Neural cell (in vitro differentiated cells): ENCODE measurements at regions not wholly inside any gene's neighbourhood (a gene's known extent, or its start where the extent isn't known, plus 50 kb on each side); places are given as distances from the start of the nearest gene placed in this dataset.

Source experiments
- H2AFZ ChIP-seq: fragments of 200-600, 300-800 bp; sonication (generic), shearing (Covaris generic); 2 replicates; pipeline ENCODE4 v1.6.0; 2014; ENCODE audit warnings: low read depth, mild to moderate bottlenecking, antibody characterized with exemption, low read length, moderate library complexity
- H3F3A ChIP-seq: fragments of 200-600 bp; shearing (Covaris generic); 2 replicates; pipeline ENCODE4 v1.6.1; 2016; ENCODE audit warnings: mild to moderate bottlenecking, moderate library complexity, mixed read lengths, antibody characterized with exemption, low read length; ENCODE audit not compliant: insufficient read depth, poor library complexity, severe bottlenecking
- H3K27ac ChIP-seq: fragments of 200-600, 300-800 bp; sonication (generic), shearing (Covaris generic); 2 replicates; pipeline ENCODE4 v1.5.1; 2014; ENCODE audit warnings: mild to moderate bottlenecking, low read length, moderate library complexity
- H3K27me3 ChIP-seq: fragments of 300-800, 200-600 bp; sonication (generic), shearing (Covaris generic); 2 replicates; pipeline ENCODE4 v1.6.0; 2014; ENCODE audit warnings: mild to moderate bottlenecking, low read depth, low read length, moderate library complexity; ENCODE audit not compliant: insufficient read depth
- H3K36me3 ChIP-seq: fragments of 300-800, 200-600 bp; sonication (generic), shearing (Covaris generic); 2 replicates; pipeline ENCODE4 v1.5.1; 2014; ENCODE audit warnings: mild to moderate bottlenecking, antibody characterized with exemption, low read length, moderate library complexity; ENCODE audit not compliant: insufficient read depth
- H3K4me2 ChIP-seq: fragments of 300-800, 200-600 bp; sonication (generic), shearing (Covaris generic); 2 replicates; pipeline ENCODE4 v1.6.0; 2014; ENCODE audit warnings: mild to moderate bottlenecking, low read length
- H3K4me3 ChIP-seq: fragments of 300-800, 200-600 bp; sonication (generic), shearing (Covaris generic); 2 replicates; pipeline ENCODE4 v1.5.1; 2014; ENCODE audit warnings: mild to moderate bottlenecking, low read length, moderate library complexity
- H3K79me2 ChIP-seq: fragments of 200-600 bp; shearing (Covaris generic); replicated peaks from 2 replicates; pipeline ENCODE4 v1.6.0; 2014; ENCODE audit warnings: mild to moderate bottlenecking, low read length, moderate library complexity; ENCODE audit not compliant: insufficient read depth
- H3K9ac ChIP-seq: fragments of 300-800, 200-600 bp; sonication (generic), shearing (Covaris generic); 2 replicates; pipeline ENCODE4 v1.6.1; 2016; ENCODE audit warnings: mild to moderate bottlenecking, low read length, mixed read lengths
- H3K9me2 ChIP-seq: fragments of 200-600 bp; shearing (Covaris generic); 2 replicates; pipeline ENCODE4 v1.6.1; 2016; ENCODE audit warnings: mild to moderate bottlenecking, low read length, mixed read lengths; ENCODE audit not compliant: insufficient read depth
- H3K9me3 ChIP-seq: fragments of 200-600, 300-800 bp; sonication (generic), shearing (Covaris generic); 2 replicates; pipeline ENCODE4 v1.6.1; 2016; ENCODE audit warnings: mild to moderate bottlenecking, mixed run types, low read length, moderate library complexity, mixed read lengths
- H4K20me1 ChIP-seq: fragments of 200-600 bp; shearing (Covaris generic); 2 replicates; pipeline ENCODE4 v1.6.1; 2016; ENCODE audit warnings: mild to moderate bottlenecking, mixed run types; ENCODE audit not compliant: insufficient read depth
- EP300 ChIP-seq: fragments of 450-650 bp; conservative IDR thresholded peaks from 2 replicates; pipeline ENCODE4 v1.6.1; 2014; ENCODE audit warnings: antibody characterized with exemption, mild to moderate bottlenecking, moderate library complexity; ENCODE audit not compliant: poor library complexity, severe bottlenecking
- EZH2 ChIP-seq: fragments of 200-600, 300-800 bp; shearing (Covaris generic), sonication (generic); IDR thresholded peaks from 2 replicates; pipeline ENCODE4 v1.6.1; 2014; ENCODE audit warnings: antibody characterized with exemption, low read length, borderline replicate concordance, mild to moderate bottlenecking; ENCODE audit not compliant: insufficient read depth, poor library complexity, severe bottlenecking
- MXI1 ChIP-seq: fragments of 450-650 bp; conservative IDR thresholded peaks from 2 replicates; pipeline ENCODE4 v1.6.1; 2014; ENCODE audit warnings: antibody characterized with exemption, mild to moderate bottlenecking; ENCODE audit not compliant: poor library complexity, severe bottlenecking
- POLR2AphosphoS5 ChIP-seq: IDR thresholded peaks from 2 replicates; pipeline ENCODE4 v1.6.1; 2012
- RAD21 ChIP-seq: fragments of 450-650 bp; conservative IDR thresholded peaks from 2 replicates; pipeline ENCODE4 v1.6.1; 2014; ENCODE audit warnings: antibody characterized with exemption, mild to moderate bottlenecking, moderate library complexity
- SMC3 ChIP-seq: fragments of 450-650 bp; conservative IDR thresholded peaks from 2 replicates; pipeline ENCODE4 v1.6.1; 2014; ENCODE audit warnings: antibody characterized with exemption, mild to moderate bottlenecking, moderate library complexity; ENCODE audit not compliant: poor library complexity
- TAF1 ChIP-seq: IDR thresholded peaks from 2 replicates; pipeline ENCODE4 v1.6.1; 2012; ENCODE audit warnings: low read depth
- TF ChIP-seq, protein P1 (sequence below): IDR thresholded peaks from 2 replicates; pipeline ENCODE4 v1.6.1; 2012; ENCODE audit warnings: borderline replicate concordance
- TF ChIP-seq, protein P2 (sequence below): fragments of 450-650 bp; IDR thresholded peaks from 2 replicates; pipeline ENCODE4 v1.5.1; 2014; ENCODE audit warnings: antibody characterized with exemption, mild to moderate bottlenecking, moderate library complexity; ENCODE audit not compliant: poor library complexity, severe bottlenecking

DNA sequence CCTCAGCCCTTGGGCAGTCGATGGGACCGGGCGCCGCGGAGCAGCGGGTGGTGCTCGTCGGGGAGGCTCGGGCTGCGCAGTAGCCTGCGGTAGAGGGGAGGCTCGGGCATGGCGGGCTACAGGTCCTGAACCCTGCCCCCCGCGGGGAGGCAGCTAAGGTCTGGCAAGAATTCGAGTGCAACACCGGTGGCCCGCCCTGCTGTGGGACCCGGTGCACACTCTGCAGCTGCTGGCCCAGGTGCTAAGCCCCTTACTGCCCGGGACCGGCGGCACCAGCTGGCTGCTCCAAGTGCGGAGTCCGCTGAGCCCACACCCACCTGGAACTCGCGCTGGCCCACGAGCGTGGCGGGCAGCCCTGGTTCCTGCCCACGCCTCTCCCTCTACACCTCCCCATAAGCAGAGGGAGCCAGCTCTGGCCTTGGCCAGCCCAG lies 377.7 kb upstream of the RBMS3 start:
- no peak overlapping the region for H3K4me2 ChIP-seq
- no peaks in the 10 kb centered on the region for H3K9me2 ChIP-seq
- no peak overlapping the region for H2AFZ ChIP-seq
- H3K27ac ChIP-seq = no peak overlapping the region
- no peaks in the 10 kb centered on the region for H3F3A ChIP-seq
- no peaks in the 10 kb centered on the region for H3K9me3 ChIP-seq
- no peaks in the 10 kb centered on the region for H3K36me3 ChIP-seq
- no peak overlapping the region for H3K9ac ChIP-seq
- H3K27me3 ChIP-seq = no peaks in the 10 kb centered on the region
- no peaks in the 10 kb centered on the region for H4K20me1 ChIP-seq
- H3K79me2 ChIP-seq = no peaks in the 10 kb centered on the region
- no peak overlapping the region for H3K4me3 ChIP-seq
- TF ChIP-seq TAF1 (no peak), RAD21 (no peak), MXI1 (no peak), EZH2 (no peak), EP300 (no peak), SMC3 (no peak), POLR2AphosphoS5 (no peak)
- TF ChIP-seq, protein P1, sequence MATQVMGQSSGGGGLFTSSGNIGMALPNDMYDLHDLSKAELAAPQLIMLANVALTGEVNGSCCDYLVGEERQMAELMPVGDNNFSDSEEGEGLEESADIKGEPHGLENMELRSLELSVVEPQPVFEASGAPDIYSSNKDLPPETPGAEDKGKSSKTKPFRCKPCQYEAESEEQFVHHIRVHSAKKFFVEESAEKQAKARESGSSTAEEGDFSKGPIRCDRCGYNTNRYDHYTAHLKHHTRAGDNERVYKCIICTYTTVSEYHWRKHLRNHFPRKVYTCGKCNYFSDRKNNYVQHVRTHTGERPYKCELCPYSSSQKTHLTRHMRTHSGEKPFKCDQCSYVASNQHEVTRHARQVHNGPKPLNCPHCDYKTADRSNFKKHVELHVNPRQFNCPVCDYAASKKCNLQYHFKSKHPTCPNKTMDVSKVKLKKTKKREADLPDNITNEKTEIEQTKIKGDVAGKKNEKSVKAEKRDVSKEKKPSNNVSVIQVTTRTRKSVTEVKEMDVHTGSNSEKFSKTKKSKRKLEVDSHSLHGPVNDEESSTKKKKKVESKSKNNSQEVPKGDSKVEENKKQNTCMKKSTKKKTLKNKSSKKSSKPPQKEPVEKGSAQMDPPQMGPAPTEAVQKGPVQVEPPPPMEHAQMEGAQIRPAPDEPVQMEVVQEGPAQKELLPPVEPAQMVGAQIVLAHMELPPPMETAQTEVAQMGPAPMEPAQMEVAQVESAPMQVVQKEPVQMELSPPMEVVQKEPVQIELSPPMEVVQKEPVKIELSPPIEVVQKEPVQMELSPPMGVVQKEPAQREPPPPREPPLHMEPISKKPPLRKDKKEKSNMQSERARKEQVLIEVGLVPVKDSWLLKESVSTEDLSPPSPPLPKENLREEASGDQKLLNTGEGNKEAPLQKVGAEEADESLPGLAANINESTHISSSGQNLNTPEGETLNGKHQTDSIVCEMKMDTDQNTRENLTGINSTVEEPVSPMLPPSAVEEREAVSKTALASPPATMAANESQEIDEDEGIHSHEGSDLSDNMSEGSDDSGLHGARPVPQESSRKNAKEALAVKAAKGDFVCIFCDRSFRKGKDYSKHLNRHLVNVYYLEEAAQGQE = no peak
- TF ChIP-seq, protein P2, sequence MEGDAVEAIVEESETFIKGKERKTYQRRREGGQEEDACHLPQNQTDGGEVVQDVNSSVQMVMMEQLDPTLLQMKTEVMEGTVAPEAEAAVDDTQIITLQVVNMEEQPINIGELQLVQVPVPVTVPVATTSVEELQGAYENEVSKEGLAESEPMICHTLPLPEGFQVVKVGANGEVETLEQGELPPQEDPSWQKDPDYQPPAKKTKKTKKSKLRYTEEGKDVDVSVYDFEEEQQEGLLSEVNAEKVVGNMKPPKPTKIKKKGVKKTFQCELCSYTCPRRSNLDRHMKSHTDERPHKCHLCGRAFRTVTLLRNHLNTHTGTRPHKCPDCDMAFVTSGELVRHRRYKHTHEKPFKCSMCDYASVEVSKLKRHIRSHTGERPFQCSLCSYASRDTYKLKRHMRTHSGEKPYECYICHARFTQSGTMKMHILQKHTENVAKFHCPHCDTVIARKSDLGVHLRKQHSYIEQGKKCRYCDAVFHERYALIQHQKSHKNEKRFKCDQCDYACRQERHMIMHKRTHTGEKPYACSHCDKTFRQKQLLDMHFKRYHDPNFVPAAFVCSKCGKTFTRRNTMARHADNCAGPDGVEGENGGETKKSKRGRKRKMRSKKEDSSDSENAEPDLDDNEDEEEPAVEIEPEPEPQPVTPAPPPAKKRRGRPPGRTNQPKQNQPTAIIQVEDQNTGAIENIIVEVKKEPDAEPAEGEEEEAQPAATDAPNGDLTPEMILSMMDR = no peak

DNA sequence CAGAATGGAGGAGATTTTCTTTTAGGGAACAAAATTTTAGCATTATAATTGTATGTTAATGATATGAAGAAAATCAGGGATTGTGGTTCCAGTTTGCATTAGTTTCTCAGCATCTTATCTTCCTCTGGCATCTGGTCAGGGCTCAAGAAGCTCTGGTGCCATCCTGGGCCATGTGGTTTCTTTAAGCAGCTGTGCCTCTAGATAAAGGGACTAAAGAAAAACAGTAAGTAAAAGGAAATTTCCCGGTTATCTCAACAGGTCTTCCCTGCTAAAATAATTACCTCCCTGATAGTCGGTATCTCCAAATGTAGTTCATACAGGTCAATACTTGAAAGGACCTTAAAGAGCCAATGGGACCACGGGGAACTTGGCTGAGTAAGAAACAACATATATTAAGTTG lies 375.1 kb upstream of the RBMS3 start:
- no peak for TF ChIP-seq EP300
- no peak for TF ChIP-seq MXI1
- TF ChIP-seq POLR2AphosphoS5 = no peak
- TF ChIP-seq SMC3 = no peak
- TF ChIP-seq, protein P1 = no peak
- no peak for TF ChIP-seq TAF1
- TF ChIP-seq, protein P2 = no peak
- TF ChIP-seq RAD21 = no peak
- TF ChIP-seq EZH2 = no peak
- Histone ChIP-seq H3K27me3 (no peaks in the 10 kb centered on the region), H3F3A (no peaks in the 10 kb centered on the region)

More for the DNA sequence above, 375.1 kb upstream of the RBMS3 start:
- Histone ChIP-seq H4K20me1 (no peaks in the 10 kb centered on the region), H3K36me3 (no peaks in the 10 kb centered on the region), H3K27ac (no peak overlapping the region), H3K9ac (no peak overlapping the region), H3K9me2 (no peaks in the 10 kb centered on the region), H3K79me2 (no peaks in the 10 kb centered on the region), H3K9me3 (no peaks in the 10 kb centered on the region), H3K4me2 (no peak overlapping the region), H3K4me3 (no peak overlapping the region), H2AFZ (no peak overlapping the region)
